Aorta (tissue), 5 donors: ENCODE measurements at regions not wholly inside any gene's neighbourhood (a gene's known extent, or its start where the extent isn't known, plus 50 kb on each side); places are given as distances from the start of the nearest gene placed in this dataset.

Experiments used
- ATAC-seq: fragments of 200-7000 bp; cut with Tn5 transposase; one replicate; pipeline ENCODE4 v1.9.1; 2022; ENCODE audit warnings: moderate library complexity; ENCODE audit not compliant: low FRiP score
- DNase-seq, 2 donors: peaks; one replicate each; pipeline ENCODE4 v3.0.0-alpha.2; 2020
- H3K27ac ChIP-seq, 2 donors: one replicate each; pipeline ENCODE4 v1.5.1; 2013; ENCODE audit warnings: low read length in 2 of 2, mild to moderate bottlenecking in 2 of 2, moderate library complexity in 2 of 2, control low read depth in 1 of 2, inconsistent platforms in 1 of 2, low read depth in 1 of 2
- H3K27me3 ChIP-seq, 2 donors: one replicate each; pipeline ENCODE4 v1.6.1; 2013; ENCODE audit warnings: control low read depth in 1 of 2, low read length in 1 of 2, mild to moderate bottlenecking in 1 of 2, moderate library complexity in 1 of 2; ENCODE audit not compliant: insufficient read depth in 2 of 2, control insufficient read depth in 1 of 2
- H3K36me3 ChIP-seq, 2 donors: one replicate each; pipeline ENCODE4 v1.6.1; 2013; ENCODE audit warnings: control low read depth in 1 of 2, low read length in 1 of 2, mild to moderate bottlenecking in 1 of 2; ENCODE audit not compliant: insufficient read depth in 2 of 2, control insufficient read depth in 1 of 2
- H3K4me1 ChIP-seq, 2 donors: one replicate each; pipeline ENCODE4 v1.6.1; 2013; ENCODE audit warnings: low read length in 2 of 2, control low read depth in 1 of 2, mild to moderate bottlenecking in 1 of 2, moderate library complexity in 1 of 2; ENCODE audit not compliant: insufficient read depth in 2 of 2, control insufficient read depth in 1 of 2
- H3K4me3 ChIP-seq, 2 donors: one replicate each; pipeline ENCODE4 v1.5.1; 2013; ENCODE audit warnings: low read length in 2 of 2, control low read depth in 1 of 2, mild to moderate bottlenecking in 1 of 2
- H3K9me3 ChIP-seq: one replicate; pipeline ENCODE4 v1.6.1; 2013; ENCODE audit warnings: mild to moderate bottlenecking, low read length; ENCODE audit not compliant: control insufficient read depth
- WGBS, 2 donors: extraction: QIAGEN DNeasy Blood & Tissue Kit; methylation state at CpG; one replicate each; pipeline ENCODE4 v1.1.7; 2013; 5-methylcytosine and 5-hydroxymethylcytosine counted together
- intact Hi-C, 2 donors: fragments of 100-400 bp; cut with DNase I; formaldehyde crosslinking; loops; one replicate each; pipeline versions ENCODE4 v1.14.2 to v1.15.0; 2022
- donor health status: healthy with polysubstance abuse.
- donor health status: Bipolar disorder and iron deficiency.
- donor health status: DM: no; HTN: no; CAD: no.
- donor health status: DM: no; HTN: no; CAD: no.
- donor health status: DM: yes; HTN: yes; CAD: no.

DNA sequence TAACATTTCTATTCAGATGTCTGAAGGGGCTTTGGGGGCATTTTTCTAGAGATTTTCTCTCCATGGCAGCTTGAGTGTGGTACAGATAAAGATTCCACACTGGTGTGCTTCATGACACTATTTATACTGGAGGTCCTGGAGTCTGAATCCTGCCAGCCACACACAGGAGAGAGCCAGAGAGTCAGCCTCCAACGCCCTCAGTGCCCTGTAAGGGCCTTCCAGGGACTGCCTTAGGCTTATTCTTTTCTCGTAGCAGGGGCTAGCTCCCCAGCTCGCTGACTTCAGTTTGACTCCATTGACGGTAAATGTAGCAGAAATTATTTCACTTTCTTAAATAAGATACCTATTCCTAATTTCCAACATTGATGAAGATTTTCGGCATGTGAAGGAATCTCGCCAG is 100.9 kb downstream of the VSTM2A start:
- Histone ChIP-seq H3K9me3 (no peaks in the 10 kb centered on the region), H3K4me3 (no peak overlapping the region), H3K36me3 (no peaks in the 10 kb centered on the region), H3K27ac (no peak overlapping the region), H3K4me1 (no peaks in the 10 kb centered on the region), H3K27me3 (no peaks in the 10 kb centered on the region)
- 69 to 77% methylated on average over 6 of the region's 6 CpGs for WGBS, 2 donors
- ATAC-seq (no peak), DNase-seq (no peak)
- intact Hi-C loops = no loop called here

- Histone ChIP-seq H3K36me3 (no peaks in the 10 kb centered on the region), H3K27me3 (no peaks in the 10 kb centered on the region), H3K4me3 (no peak overlapping the region), H3K4me1 (no peaks in the 10 kb centered on the region), H3K9me3 (no peaks in the 10 kb centered on the region), H3K27ac (no peak overlapping the region)
- intact Hi-C loops = no loop called here
- DNase-seq = no peak
- ATAC-seq = no peak
- 64 to 68% methylated on average over 6 of the region's 6 CpGs for WGBS, 2 donors
Observed at GRCh38 chr7:54637712-54638396, 95.7 kb downstream of the VSTM2A start.

DNA sequence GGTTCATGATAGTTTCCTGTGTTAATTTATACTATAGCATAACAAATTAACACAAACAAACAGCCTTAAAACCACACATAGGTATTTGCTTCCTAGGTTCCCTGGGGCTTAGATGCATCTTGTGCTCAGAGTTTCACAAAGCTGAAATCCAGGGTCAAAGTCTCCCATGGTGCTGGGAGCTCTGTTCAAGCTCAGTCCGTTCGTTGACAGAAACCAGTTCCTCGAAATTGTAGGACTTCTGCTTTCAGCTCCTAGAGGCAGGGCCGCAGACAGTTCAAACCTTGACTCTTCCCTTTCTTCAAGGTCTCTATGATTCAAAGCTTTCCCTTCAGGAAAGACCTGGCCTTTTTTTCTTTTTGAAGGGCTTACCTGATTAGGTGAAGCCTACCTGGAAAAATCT is 90.5 kb downstream of the VSTM2A start:
- Histone ChIP-seq H3K36me3 (no peaks in the 10 kb centered on the region), H3K4me3 (no peak overlapping the region), H3K4me1 (no peaks in the 10 kb centered on the region), H3K9me3 (no peaks in the 10 kb centered on the region), H3K27me3 (peaks cover 0 to under 1% of the 10 kb centered on the region in 2 donors), H3K27ac (no peak overlapping the region)
- 47 to 49% methylated on average over 4 of the region's 4 CpGs for whole genome bisulfite sequencing, 2 donors
- no peak for ATAC-seq
- no peak for DNase-seq
- intact Hi-C loops = no loop called here

DNA sequence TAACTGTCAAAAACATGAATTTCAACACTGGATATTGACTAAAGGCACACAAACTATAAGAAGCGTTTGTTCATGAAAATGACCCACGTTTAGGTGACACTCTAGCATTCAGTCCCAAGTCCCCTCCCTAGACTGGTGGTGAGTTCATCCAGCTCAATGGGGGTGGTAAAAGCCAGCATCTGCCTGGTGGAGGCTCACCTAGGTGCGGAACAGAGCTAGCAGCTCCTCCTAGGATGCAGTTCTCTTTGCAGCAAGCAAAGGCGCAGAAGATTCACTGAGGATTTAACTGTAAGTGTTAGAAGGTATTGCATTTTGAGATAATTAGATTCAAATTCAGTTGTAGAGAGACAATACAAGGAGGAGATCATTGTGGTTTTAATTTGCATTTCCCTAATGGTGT is 87.6 kb downstream of the VSTM2A start:
- intact Hi-C loops = no loop called here
- Histone ChIP-seq H3K9me3 (no peaks in the 10 kb centered on the region), H3K36me3 (no peaks in the 10 kb centered on the region), H3K27ac (no peak overlapping the region), H3K4me3 (no peak overlapping the region), H3K27me3 (peaks cover 0 to 2% of the 10 kb centered on the region in 2 donors), H3K4me1 (no peaks in the 10 kb centered on the region)
- no peak for ATAC-seq
- no peak for DNase-seq
- WGBS, 2 donors = 59 to 70% methylated on average over 4 of the region's 4 CpGs

GRCh38 chr7:54622696-54623309 is 80.6 kb downstream of the VSTM2A start:
- DNase-seq (no peak), ATAC-seq (no peak)
- intact Hi-C loops = no loop called here
- Histone ChIP-seq H3K36me3 (no peaks in the 10 kb centered on the region), H3K27me3 (peaks cover 0 to 2% of the 10 kb centered on the region in 2 donors), H3K4me3 (no peak overlapping the region), H3K4me1 (no peaks in the 10 kb centered on the region), H3K27ac (no peak overlapping the region), H3K9me3 (no peaks in the 10 kb centered on the region)
- 76 to 80% methylated on average over 3 of the region's 3 CpGs for WGBS, 2 donors
